Progenitor cell of endocrine pancreas (in vitro differentiated cells): ENCODE measurements at regions not wholly inside any gene's neighbourhood (a gene's known extent, or its start where the extent isn't known, plus 50 kb on each side); places are given as distances from the start of the nearest gene placed in this dataset.

Experiments
- DNase-seq: peaks from one replicate; pipeline ENCODE4 v3.0.0; 2021; ENCODE audit warnings: low spot score; ENCODE audit not compliant: unreplicated experiment
- H3K27ac Mint-ChIP-seq: 2 replicates; pipeline ENCODE4 v1.8.0; 2021; ENCODE audit warnings: mild to moderate bottlenecking, moderate library complexity, mixed read lengths
- H3K27me3 Mint-ChIP-seq: 2 replicates; pipeline ENCODE4 v1.8.0; 2021; ENCODE audit warnings: mixed read lengths
- H3K36me3 Mint-ChIP-seq: 2 replicates; pipeline ENCODE4 v1.8.0; 2022; ENCODE audit warnings: mixed read lengths; ENCODE audit not compliant: insufficient read depth
- H3K4me1 Mint-ChIP-seq: 2 replicates; pipeline ENCODE4 v1.8.0; 2021; ENCODE audit warnings: low read depth, mixed read lengths
- H3K4me3 Mint-ChIP-seq: 2 replicates; pipeline ENCODE4 v1.8.0; 2021; ENCODE audit warnings: low read depth, mild to moderate bottlenecking, moderate library complexity, mixed read lengths
- H3K9me3 Mint-ChIP-seq: 2 replicates; pipeline ENCODE4 v1.8.0; 2021; ENCODE audit warnings: low read depth, mixed read lengths
- CTCF ChIP-seq: fragments of 200-600 bp; sonication (generic); IDR thresholded peaks from one replicate; pipeline ENCODE4 v1.5.0; 2021; ENCODE audit warnings: antibody characterized with exemption, mild to moderate bottlenecking; ENCODE audit not compliant: unreplicated experiment

GRCh38 chr14:46499521-46499920 is 152.1 kb downstream of the RPL10L start:
- no peak for TF ChIP-seq CTCF
- Mint-ChIP-seq H3K9me3 (peaks cover 8% of the 10 kb centered on the region), H3K27me3 (no peaks in the 10 kb centered on the region), H3K27ac (no peak overlapping the region), H3K4me1 (no peaks in the 10 kb centered on the region), H3K36me3 (no peaks in the 10 kb centered on the region), H3K4me3 (no peak overlapping the region)
- no peak for DNase-seq

- Mint-ChIP-seq H3K27ac (no peak overlapping the region), H3K36me3 (no peaks in the 10 kb centered on the region), H3K27me3 (no peaks in the 10 kb centered on the region), H3K4me1 (no peaks in the 10 kb centered on the region), H3K9me3 (peaks cover 8% of the 10 kb centered on the region), H3K4me3 (no peak overlapping the region)
- DNase-seq, result no peak
- no peak for TF ChIP-seq CTCF
Observed at GRCh38 chr14:46496409-46496808, 155.2 kb downstream of the RPL10L start.

DNA sequence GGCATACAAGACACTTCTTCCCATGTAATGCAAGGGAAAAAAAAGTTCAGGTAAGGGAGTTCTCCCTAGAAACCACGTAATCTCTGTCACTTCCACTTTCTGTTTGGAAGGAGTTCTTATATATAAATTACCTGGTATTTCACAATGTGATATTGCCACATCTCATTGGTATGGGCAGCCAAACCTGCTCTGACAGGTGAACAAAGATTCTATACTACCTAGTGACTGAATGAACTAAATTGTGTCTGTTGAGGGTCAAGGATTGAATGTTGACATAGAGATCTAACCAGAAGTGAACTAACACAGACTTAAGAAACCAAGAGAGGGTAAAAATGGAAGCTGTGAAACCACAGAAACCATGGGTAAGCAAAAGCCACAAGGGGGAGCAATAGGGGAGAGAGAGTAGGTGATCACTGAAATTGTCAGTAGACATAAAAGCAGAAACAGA is 161.3 kb downstream of the RPL10L start:
- H3K4me3 Mint-ChIP-seq, result no peak overlapping the region
- H3K36me3 Mint-ChIP-seq, result no peaks in the 10 kb centered on the region
- H3K9me3 Mint-ChIP-seq, result no peaks in the 10 kb centered on the region
- H3K4me1 Mint-ChIP-seq, result peaks cover 3% of the 10 kb centered on the region
- no peak for DNase-seq
- H3K27ac Mint-ChIP-seq, result no peak overlapping the region
- TF ChIP-seq CTCF, result peak; percentile 51
- H3K27me3 Mint-ChIP-seq, result no peaks in the 10 kb centered on the region

DNA sequence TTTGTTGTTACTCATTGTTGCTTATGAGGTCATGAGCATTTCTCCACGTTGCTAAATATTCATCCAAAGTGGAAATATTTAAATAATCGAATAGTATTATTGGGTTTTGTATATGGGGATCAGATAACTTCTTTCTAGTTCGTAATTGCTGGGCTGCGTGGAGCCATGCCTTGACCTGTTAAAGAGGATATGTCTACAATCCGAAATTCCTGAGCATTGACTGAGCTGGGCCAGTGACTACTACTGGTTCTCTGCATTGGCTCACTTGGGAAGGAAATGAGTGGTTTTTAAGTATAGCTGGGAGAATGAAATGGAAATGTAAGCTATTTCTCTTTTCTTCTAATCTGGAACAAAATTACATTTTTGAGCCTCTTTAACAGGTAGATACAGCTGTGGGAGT is 163.2 kb downstream of the RPL10L start:
- Mint-ChIP-seq H3K4me3 (no peak overlapping the region), H3K27ac (no peak overlapping the region), H3K9me3 (no peaks in the 10 kb centered on the region), H3K27me3 (no peaks in the 10 kb centered on the region), H3K36me3 (no peaks in the 10 kb centered on the region), H3K4me1 (peaks cover 3% of the 10 kb centered on the region)
- DNase-seq, result no peak
- TF ChIP-seq CTCF, result no peak

GRCh38 chr14:46487582-46488350 is 163.8 kb downstream of the RPL10L start:
- Mint-ChIP-seq H3K4me1 (peaks cover 3% of the 10 kb centered on the region), H3K27me3 (no peaks in the 10 kb centered on the region), H3K9me3 (no peaks in the 10 kb centered on the region), H3K4me3 (no peak overlapping the region), H3K36me3 (no peaks in the 10 kb centered on the region), H3K27ac (no peak overlapping the region)
- TF ChIP-seq CTCF, result no peak
- DNase-seq, result no peak
